K562 (cell line): ENCODE measurements at regions not wholly inside any gene's neighbourhood (a gene's known extent, or its start where the extent isn't known, plus 50 kb on each side); places are given as distances from the start of the nearest gene placed in this dataset.

ENCODE experiments used
- AFF4 ChIP-seq: sonication (generic); formaldehyde crosslinking; IDR thresholded peaks from 2 replicates; pipeline ENCODE4 v1.8.0; 2023; ENCODE audit warnings: mild to moderate bottlenecking, missing genetic modification reagents
- ATF2 ChIP-seq: sonication (generic); formaldehyde crosslinking; IDR thresholded peaks from 2 replicates; pipeline ENCODE4 v1.8.1; 2022; ENCODE audit warnings: missing genetic modification reagents
- ATF4 ChIP-seq: fragments of 450-650 bp; formaldehyde crosslinking; IDR thresholded peaks from 2 replicates; pipeline ENCODE4 v1.4.0; 2022; ENCODE audit warnings: mild to moderate bottlenecking, moderate library complexity
- CBFB ChIP-seq: sonication (generic); formaldehyde crosslinking; IDR thresholded peaks from 2 replicates; pipeline ENCODE4 v1.4.0; 2020; ENCODE audit warnings: mild to moderate bottlenecking, missing genetic modification reagents
- CEBPB ChIP-seq: fragments of 450-650 bp; IDR thresholded peaks from 2 replicates; pipeline ENCODE4 v1.6.1; 2016; ENCODE audit warnings: missing genetic modification characterization, missing compliant biosample characterization
- FOXA3 ChIP-seq, 2 experiments: fragments of 450-650 bp in 1 of 2; sonication (generic) in 1 of 2; formaldehyde crosslinking; IDR thresholded peaks in 1 of 2; conservative IDR thresholded peaks in 1 of 2; 2 replicates each; pipeline versions ENCODE4 v1.4.0 to v1.8.0; 2020 to 2022; ENCODE audit warnings: mild to moderate bottlenecking in 2 of 2, missing genetic modification reagents in 1 of 2
- FOXP1 ChIP-seq: sonication (generic); formaldehyde crosslinking; IDR thresholded peaks from 2 replicates; pipeline ENCODE4 v1.8.0; 2022; ENCODE audit warnings: mild to moderate bottlenecking, missing genetic modification reagents
- HOXB6 ChIP-seq: fragments of 250-450 bp; sonication (Bioruptor Pico); IDR thresholded peaks from 2 replicates; pipeline ENCODE4 v1.5.1; 2022; ENCODE audit warnings: mild to moderate bottlenecking, borderline replicate concordance
- IRF9 ChIP-seq: fragments of 450-650 bp; IDR thresholded peaks from 2 replicates; pipeline ENCODE4 v1.6.1; 2016; ENCODE audit warnings: missing biosample characterization, missing genetic modification characterization
- MAFK ChIP-seq: IDR thresholded peaks from 2 replicates; pipeline ENCODE4 v1.6.1; 2011; ENCODE audit warnings: low read length, improper control_type of control experiment
- NFXL1 ChIP-seq: fragments of 450-650 bp; formaldehyde crosslinking; IDR thresholded peaks from 2 replicates; pipeline ENCODE4 v1.4.0; 2021; ENCODE audit warnings: mild to moderate bottlenecking
- RBM14 ChIP-seq: fragments of 200-400 bp; formaldehyde crosslinking; IDR thresholded peaks from 2 replicates; pipeline ENCODE4 v1.6.1; 2018; ENCODE audit warnings: low read depth, mild to moderate bottlenecking, low read length, moderate library complexity, borderline replicate concordance; ENCODE audit not compliant: insufficient read depth
- RHOXF2B ChIP-seq: fragments of 250-450 bp; sonication (Bioruptor Pico); conservative IDR thresholded peaks from 2 replicates; pipeline ENCODE4 v1.5.1; 2021
- SMAD2 ChIP-seq: fragments of 150-350 bp; IDR thresholded peaks from 2 replicates; pipeline ENCODE4 v1.6.1; 2014; ENCODE audit warnings: low read depth, mild to moderate bottlenecking, low read length
- SMARCA4 ChIP-seq: fragments of 450-650 bp; IDR thresholded peaks from 2 replicates; pipeline ENCODE4 v1.6.1; 2016
- SREBF2 ChIP-seq: sonication (generic); formaldehyde crosslinking; IDR thresholded peaks from 2 replicates; pipeline ENCODE4 v1.4.0; 2020; ENCODE audit warnings: mild to moderate bottlenecking, missing genetic modification reagents
- SRSF9 ChIP-seq: fragments of 200-400 bp; formaldehyde crosslinking; IDR thresholded peaks from 2 replicates; pipeline ENCODE4 v1.6.1; 2017; ENCODE audit warnings: low read depth, low read length, borderline replicate concordance
- TCFL5 ChIP-seq: fragments of 250-450 bp; sonication (Bioruptor Pico); conservative IDR thresholded peaks from 2 replicates; pipeline ENCODE4 v1.6.1; 2021; ENCODE audit warnings: mild to moderate bottlenecking, moderate library complexity, matching md5 sums
- WHSC1 ChIP-seq: IDR thresholded peaks from one replicate; pipeline ENCODE4 v1.6.1; 2012; ENCODE audit warnings: low read length, control low read depth, inconsistent platforms
- ZBTB26 ChIP-seq: fragments of 450-650 bp; formaldehyde crosslinking; IDR thresholded peaks from 2 replicates; pipeline ENCODE4 v1.4.0; 2022; ENCODE audit warnings: missing genetic modification characterization
- ZNF584 ChIP-seq: fragments of 200-800 bp; sonication (Bioruptor generic); IDR thresholded peaks from 2 replicates; pipeline ENCODE4 v1.6.1; 2016; ENCODE audit warnings: low read depth, mild to moderate bottlenecking, missing genetic modification characterization, missing compliant biosample characterization

GRCh38 chr3:178271740-178272387 lies 264.4 kb upstream of the KCNMB2 start (continued):
- no peak for TF ChIP-seq MAFK
- TF ChIP-seq RBM14 = no peak
- TF ChIP-seq TCFL5 (CRISPR knock-in tag) = 0 out of 2 replicates have a peak, but pooled peaks have one; percentile 14
- TF ChIP-seq WHSC1 = no peak
- peak; percentile 88 for TF ChIP-seq CEBPB (tag)
- TF ChIP-seq IRF9 (tag) = 0 out of 2 replicates have a peak, but pooled peaks have one; percentile 43
- TF ChIP-seq AFF4 = no peak
- TF ChIP-seq ZBTB26 = no peak
- no peak for TF ChIP-seq SREBF2
- no peak for TF ChIP-seq SRSF9
- TF ChIP-seq ATF2 (CRISPR knock-in tag) = no peak
- no peak for TF ChIP-seq RHOXF2B
- no peak for TF ChIP-seq FOXP1 (CRISPR knock-in tag)
- no peak for TF ChIP-seq NFXL1 (CRISPR knock-in tag)
- TF ChIP-seq SMARCA4 = peak; percentile 53; the same call in 1 of the 2 replicates
- peak; percentile 91 for TF ChIP-seq ATF4 (CRISPR knock-in tag)
- TF ChIP-seq HOXB6 (CRISPR knock-in tag) = no peak
- peak in 1 of 2 experiments; percentile 65; a peak in 1 of 4 replicates for TF ChIP-seq FOXA3 (CRISPR knock-in tag; conservative IDR thresholded peaks at IDR 0.05 in 1 of 2, IDR thresholded peaks at IDR 0.05 in 1 of 2)
- no peak for TF ChIP-seq SMAD2
- no peak for TF ChIP-seq CBFB (CRISPR knock-in tag)
- TF ChIP-seq ZNF584 (CRISPR knock-in tag) = peak; percentile 70; the same call in 1 of the 2 replicates
